ENCODE measurements at regions not wholly inside any gene's neighbourhood (a gene's known extent, or its start where the extent isn't known, plus 50 kb on each side); places are given as distances from the start of the nearest gene placed in this dataset.

DNA sequence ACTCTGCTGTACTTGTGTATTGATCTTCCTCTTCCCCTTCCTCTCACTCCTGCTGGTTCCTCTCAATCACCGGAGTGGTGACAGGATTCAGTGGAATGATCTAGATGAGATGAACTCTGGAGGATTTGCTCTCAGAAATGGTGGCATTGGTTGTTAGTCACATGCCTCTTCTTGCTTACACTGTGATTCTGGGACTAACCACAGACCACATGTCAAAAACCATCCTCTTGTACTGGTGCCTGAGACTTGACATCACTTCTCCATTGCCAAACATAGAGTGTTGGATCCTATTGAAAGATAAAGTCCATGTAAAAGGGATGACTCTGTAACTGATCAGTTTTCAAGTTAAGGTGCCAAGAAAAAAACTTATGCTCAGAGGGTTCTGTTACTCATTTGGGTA is 506.5 kb downstream of the DMAC1 start:
- DNase-seq, result no peak

DNA sequence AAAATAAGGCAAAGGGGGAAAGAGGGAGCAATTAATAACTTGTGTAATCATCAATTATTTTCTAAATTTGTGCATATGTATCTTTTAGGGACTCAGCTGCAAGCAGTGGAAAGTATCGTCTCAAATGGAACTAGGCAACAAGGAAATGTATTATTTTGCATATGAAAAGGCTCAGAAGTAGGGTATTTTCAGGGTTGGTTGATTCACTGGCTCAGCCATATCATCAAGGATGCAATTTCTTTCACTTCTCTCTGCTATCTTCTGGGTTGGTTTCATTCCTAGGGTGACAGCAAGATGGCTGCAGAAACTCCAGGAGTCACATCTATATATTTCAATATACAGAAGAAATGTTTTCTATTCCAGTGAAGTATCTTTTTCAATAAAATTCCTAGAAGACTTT is 509.8 kb downstream of the DMAC1 start:
- DNase-seq, result no peak

DNA sequence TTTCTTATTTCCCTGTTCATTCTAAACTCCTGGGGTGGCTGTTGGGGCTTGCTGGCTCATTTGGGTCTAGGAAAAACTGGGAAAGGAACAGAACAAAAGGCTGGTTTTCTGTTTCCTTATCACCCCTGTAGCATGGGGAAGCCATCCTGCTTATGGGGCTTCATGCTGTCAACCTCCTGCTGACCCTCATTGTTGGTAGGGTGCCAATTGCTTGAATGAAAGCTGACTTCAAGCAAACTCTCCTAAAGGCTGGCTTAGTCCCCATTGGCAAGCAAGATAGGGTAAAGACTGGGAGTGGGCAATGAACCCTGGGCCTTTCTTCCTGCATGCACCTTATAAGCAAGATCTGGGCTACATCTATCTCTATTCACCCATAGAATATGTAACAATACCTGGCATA is 511.6 kb downstream of the DMAC1 start:
- DNase-seq, result no peak

DNA sequence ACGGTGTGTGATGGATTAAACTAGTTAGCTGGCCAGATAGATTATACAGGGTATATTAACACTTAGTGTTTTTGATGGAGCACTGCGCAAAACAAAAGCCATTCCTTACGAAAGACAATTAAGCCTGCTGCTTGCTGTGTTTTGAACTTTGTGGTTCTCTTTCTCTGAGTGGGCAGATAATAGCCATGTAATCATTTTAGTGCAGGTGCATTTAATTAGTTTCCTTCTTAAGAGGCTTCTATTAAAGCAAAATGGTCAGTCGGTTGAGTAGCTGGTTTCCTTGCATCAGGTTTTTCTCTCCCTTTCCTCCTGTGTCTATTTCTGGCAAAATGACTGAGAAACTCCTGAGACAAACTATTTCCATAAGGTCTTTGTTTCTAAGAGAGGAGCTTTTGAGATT is 512.5 kb downstream of the DMAC1 start:
- no peak for DNase-seq

DNA sequence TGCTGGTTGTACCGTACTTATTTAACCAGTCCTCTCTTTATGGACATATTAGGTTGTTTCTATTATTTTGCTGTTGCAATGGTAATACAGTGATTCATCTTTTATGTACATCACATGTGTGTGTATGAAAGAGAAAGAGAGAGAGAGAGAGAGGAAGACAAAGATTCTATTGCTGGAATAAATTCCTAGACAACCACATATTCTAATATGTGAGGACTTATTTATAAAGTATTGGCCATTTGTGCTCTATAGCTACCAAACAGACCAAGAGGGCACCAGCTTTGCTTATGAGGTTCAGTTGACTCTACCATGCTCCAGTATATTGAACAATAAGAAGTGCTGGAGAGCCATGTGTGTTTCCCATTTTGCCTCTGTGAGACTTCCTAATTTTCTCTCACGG is 513.5 kb downstream of the DMAC1 start:
- DNase-seq, result no peak

DNA sequence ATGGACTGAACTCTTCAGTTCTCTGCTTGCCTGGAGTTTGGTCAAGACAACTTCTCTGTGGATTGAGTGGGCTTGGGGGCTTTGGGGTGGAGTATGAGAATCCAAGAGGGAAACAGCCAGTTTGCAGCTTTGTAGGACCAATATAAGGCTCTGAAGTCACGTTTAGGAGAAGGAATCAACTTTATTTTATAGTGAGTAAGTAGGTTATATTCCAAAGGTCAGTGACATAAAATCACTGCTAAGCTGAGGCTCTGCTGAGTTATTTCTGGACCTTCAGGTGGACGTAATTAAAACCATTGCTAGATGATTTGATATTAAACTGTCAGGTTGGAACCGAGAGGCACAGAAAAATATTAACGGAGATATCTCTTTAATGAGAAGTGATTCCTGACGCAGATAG is 514.4 kb downstream of the DMAC1 start:
- no peak for DNase-seq

DNA sequence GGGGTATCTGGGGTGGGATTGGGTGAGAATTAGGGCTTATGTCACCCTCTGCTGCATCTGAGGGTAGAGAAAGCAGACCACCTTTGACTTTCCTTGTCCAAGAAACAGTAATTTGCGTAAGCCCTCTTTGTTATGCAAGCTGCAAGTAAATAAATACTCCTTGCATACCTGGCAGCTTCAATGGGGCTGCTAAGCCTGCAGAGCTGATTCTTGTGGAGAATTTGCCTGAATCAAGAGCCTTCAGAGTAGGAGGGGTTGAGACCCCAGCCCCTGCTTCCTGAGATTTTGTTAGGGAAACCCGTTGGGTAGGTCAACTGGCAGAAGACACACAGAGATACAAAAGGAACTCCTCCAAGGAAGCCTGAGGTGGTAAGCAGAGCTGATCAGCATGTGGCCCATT is 515.1 kb downstream of the DMAC1 start:
- no peak for DNase-seq

DNA sequence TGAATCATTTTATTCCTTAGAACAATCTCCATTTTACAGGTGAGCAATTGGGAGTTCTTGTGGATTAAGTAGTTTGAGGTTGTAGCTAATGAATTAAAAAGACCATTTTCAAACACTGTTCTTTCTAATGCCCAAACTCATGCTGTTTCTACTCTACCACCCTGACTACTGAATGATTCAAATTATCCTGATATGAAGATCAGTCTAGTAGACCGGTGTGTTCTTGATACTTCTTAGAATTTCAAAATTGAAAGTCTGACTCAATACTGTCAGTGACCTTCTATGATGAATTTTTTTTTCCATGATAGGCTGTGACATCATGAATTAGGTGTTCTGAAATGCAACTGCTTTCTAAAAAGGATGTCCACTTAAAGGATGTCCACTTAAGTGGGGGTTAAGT is 515.5 kb downstream of the DMAC1 start:
- DNase-seq, result no peak

DNA sequence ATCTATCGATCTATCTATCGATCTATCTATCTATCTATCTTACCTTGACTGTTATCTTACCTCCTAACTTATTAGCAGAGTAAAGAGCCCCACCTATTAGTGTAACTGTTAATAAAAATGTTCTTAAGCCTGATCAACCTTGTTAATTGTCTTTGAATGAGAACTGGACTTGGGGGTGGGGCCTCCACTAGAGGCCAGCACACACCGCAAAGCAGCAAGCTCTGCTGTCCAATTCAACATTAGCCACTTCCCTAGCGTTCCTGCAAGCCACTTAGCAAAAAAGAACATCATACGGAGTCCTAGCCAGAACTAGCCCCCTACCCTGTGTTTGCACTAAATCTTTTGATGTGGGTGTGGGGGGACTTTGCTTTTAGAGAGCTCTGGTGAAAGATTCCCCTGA is 515.8 kb downstream of the KDM4C start:
- DNase-seq, result peak; percentile 3

DNA sequence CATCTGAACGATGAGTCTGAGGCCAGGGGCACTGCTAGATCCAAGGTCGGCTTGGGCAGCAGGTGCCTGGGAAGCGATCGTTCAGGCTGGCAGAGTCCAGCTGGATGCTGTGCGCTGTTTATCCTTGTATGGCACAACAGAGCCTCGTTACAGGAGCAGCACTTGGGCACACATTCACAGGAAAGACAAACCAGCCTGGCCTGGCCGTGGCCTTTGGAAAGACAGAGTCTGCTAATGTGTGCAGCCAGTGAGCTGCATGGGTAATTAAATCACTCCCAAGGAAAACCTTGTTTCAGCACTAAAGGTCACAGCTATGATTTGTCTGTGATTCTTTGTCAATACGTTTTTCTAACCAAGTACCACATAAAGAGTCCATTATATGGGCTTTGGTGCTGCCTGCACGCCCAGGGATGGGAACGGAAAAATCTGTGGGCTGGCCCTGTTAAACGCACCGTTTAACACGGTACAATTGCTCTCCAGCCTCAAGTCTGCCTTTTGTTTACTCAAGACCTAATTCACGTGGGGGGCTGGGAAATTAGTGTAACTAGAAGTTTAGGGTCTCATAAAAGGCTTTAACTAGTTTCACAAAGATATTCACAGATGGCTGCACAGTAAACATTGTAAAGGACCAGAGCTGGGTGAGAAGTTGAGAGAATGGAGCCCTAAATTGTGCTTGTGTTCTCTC is 509.3 kb downstream of the KDM4C start:
- DNase-seq, result peak; percentile 15

DNA sequence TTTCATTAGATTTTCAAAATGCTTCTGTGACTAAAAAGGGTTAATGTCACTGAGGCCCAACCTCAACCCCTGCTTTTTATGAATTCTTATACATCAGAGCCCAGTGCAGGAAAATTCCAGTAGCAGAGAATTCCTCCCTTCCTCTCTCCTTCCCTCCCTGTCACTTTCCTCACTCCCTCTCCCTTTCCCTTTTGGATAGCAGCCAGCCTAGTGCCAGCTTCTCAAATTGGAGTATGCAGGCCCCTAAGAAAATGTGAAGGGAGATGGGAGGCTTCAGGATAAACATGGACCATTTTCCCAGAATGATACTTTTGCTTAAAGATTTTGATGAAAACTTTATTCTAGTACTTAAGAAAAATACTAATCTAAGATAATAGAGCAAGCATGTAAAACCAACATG is 507.4 kb downstream of the KDM4C start:
- DNase-seq, result no peak

DNA sequence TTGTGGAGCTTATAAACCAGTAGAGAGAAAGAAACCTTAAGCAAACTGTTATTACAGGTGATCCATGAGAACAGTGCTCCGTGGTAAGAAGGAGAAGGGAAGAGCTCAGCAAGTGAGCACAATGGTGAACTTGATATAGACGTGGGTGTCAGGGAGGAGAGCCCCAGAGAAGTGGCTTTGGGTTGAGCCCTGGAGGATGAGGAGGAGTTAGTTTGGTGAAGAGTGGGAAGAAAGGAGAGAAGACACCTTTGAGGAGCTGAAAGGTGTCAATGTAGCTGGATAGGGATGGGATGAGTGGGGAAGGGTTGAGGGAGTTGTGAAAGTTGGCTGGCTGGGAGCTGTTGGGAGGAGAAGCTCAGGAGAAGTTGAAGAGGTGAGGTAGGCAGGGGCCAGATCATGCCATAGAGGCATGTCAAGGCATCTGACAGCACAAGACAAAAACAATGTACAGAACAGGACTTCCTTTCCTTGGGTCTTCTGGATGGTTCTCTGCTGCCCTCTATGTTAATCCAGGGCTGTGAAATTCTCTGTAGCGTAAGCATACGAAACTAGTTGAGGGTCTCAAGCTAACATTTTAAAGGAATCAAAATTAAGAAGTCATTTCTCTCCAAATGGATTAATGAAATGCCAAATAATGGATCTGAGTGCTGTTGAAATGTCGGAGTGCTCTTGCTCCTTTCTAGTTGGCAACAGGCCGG is 501.9 kb downstream of the KDM4C start:
- no peak for DNase-seq

DNA sequence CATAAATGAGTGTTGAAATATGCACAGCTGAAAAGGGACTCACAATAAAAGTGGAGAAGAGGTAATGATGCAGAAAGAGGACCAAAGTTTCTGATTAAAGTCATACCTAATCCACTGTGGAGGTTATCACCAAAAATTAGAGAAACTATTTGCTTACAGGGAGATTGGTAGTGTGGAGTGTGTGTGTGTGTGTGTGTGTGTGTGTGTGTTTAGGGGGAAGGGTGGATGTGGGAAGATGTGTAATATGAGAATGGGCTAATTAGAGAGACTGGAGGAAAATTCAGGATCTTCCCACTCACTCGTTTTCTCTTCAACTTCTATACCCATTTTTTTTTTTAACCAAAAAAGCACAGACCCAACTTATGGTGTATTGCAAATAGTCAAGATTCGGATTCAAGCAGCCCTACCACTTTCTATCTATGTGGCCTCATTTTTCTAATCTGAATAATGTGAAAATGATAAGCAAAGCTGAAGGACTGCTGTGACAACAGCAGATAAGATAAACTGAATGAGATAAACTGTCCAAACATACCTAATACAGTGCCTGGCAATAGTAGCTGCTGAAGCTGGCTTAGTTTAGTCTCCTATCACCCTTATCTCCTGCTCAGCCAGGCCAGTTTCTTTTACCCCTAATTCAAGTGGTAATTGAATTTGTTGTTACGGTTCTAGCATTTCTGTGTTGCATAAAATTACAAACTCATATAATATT is 501.1 kb downstream of the KDM4C start:
- DNase-seq, result no peak

DNA sequence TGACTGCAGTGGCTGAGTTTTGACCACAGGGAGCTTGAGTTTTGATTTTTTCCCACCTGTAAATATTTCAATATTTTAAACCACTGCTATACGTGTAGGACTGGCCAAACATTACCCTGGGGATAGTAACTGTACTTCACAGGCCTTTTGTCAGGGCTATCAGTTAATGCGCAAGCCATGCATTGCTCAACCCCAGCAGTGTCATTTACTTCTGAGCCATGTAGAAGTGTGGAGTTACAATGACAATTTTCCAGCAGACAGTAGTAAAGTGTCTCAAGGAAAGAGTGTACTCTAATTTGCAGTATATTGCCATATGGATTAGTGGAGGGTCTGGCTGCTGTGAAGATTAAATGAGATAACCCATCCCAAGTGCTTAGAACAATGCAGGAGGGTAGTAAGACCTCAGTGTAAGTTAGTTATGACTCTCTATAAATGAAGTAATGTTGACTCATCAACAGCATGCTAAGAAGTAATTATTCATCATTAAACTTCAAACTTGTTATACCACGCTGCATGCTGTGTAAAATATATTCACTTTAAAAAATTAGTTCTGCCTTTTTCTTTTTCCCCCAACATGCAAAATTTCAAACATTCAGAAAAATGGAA is 489.2 kb downstream of the KDM4C start:
- no peak for DNase-seq

DNA sequence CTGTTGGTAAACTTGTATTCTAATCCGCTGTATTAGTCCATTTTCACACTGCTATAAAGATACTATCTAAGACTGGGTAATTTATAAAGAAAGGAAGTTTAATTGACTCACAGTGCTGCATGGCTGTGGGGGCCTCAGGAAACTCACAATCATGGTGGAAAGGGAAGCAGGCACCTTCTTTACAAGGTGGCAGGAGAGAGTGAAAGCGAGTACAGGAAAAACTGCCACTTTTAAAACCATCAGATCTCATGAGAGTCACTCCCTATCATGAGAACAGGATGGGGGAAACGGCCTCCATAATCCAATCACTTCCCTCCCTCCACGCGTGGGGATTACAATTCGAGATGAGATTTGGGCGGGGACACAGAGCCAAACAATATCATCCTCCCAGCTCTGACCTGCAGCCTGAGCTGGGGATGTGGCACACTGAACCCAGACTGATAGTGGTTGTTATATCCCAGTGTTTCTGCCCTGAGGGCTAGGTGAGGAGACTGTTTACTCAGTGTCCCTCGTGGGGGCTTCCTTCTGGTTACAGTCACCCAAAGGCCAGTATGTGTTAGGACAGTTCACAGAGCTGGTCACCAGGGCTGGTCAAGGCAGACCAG is 488.3 kb downstream of the KDM4C start:
- DNase-seq, result no peak

DNA sequence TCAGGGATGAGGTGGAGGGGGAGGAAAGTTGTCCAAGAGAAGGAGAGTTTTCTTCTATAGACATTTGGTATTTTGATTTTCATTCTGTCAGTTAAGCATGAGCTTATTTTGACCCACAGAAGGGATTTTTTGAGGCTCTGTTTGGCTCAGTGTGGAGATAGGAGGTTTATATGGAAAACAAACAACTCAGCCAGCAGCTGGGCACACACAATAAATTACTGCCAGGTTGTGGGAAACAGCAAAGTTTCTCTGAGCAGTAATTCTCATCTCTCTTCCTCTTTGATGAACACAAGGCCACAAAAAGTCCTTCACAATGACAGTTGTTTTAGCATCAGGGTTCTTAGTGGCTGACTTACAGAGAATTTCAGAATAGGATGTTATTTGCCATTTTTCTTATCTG is 486.1 kb downstream of the KDM4C start:
- DNase-seq, result no peak

DNA sequence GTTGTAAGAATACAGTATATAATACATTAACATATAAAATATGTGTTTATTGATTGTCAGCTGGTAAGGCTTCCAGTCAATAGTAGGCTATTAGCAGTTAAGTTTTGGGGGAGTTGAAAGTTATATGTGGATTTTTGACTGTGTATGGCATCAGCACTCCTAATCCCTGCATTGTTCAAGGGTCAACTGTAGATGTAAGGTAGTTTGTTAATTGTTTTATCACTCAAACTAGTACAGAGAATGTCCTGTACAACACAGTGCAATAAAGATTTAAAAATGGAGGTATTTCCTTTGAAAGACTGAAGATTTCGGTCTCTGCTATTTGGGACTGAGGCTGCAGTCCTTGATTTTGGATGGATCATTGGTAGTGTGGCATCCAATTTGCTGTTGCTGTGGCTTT is 484.4 kb downstream of the KDM4C start:
- DNase-seq, result no peak

DNA sequence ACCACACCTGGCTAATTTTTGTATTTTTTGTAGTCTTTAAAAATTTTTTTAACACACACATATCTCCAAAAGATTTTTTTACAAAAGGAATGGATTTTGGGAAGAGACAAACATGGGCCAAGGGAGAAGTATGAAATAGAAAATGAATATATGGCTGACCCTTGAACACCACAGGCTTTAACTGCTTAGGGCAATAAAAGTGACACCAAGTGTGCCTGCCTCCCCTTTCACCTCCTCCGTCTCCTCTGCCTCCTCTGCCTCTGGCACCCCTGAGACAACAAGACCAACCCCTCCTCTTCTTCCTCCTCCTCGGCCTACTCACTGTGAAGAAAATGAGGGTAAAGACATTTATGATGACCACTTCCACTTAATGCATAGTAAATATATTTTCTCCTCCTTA is 483.9 kb downstream of the KDM4C start:
- DNase-seq, result no peak

DNA sequence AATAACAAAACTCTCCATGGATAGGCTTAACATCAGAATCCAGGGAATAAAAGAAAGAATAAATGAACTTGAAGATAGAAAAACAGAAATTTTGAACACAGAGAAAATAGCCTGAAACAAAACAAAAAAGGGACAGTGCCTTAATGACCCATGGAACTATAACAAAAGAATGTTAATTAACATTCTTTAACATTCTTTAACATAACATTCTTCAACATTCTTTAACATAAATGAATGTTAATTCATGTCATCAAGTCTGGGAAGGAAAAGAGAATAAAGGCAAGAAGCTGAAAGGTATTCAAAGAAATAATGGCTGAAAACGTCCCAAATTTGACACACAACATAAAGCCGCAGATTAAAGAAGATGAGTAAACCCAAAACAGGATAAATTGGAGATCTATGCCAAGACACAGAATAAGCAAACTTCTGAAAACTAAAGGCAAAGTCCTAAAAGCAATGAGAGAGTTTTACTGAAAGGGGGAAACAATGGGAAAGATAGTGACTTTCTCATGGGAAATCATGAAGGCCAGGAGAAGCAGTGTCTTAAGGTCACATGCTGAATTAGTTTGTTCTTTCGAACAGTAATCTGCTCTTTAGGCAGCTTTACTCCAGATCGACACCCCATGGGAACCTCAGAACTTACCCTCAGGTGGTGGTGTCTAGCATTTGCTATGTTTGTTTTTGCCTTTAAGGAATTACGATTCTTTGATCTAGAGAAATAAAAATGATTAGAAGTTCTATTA is 483.0 kb downstream of the KDM4C start:
- DNase-seq, result no peak

DNA sequence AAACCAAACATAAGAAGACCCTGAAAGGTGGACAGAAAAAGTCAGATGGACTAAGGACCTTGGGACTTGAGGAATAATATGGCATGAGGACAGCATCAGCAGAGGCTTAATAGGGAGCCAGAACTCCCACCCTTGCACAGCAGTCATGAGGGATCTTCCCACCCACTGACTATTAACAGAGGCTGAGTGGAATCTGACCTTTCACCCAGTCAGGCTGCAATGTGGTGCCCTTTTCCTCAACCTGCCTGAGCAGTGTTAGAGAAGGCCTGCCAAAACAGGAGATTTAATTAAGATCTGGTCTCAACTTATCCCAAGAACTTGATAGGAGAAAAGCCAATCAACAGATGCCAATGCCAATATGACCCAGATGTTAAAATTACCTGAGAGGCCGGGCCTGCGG is 481.9 kb downstream of the KDM4C start:
- DNase-seq, result no peak

DNA sequence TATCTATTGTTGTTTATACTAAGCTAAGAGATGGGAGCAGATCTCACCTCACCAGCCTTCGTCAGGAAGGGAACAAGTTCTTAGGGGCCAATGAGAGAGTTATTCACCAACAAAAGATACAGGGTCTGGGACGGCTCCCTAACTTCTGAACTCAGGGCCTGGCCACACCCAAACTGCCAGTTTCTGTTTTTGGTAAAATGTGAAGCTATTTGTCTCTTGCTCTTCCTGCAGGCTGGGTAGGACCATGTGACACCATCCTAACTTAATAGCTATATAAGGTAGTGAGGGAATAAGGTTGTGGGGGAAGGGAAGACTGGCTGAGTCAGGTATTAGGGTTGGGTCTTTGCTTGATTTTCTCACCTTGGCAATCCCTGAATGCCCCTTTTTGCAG is 480.5 kb downstream of the KDM4C start:
- no peak for DNase-seq
